IMR-90 (cell line): ENCODE measurements at regions not wholly inside any gene's neighbourhood (a gene's known extent, or its start where the extent isn't known, plus 50 kb on each side); places are given as distances from the start of the nearest gene placed in this dataset.

Source experiments
- CEBPB ChIP-seq: IDR thresholded peaks from 2 replicates; pipeline ENCODE4 v1.6.1; 2012; ENCODE audit warnings: low read depth, low read length, improper control_type of control experiment
- CTCF ChIP-seq: conservative IDR thresholded peaks from 2 replicates; pipeline ENCODE4 v1.5.1; 2012; ENCODE audit warnings: mild to moderate bottlenecking, low read depth, low read length, improper control_type of control experiment
- MAFK ChIP-seq: IDR thresholded peaks from 2 replicates; pipeline ENCODE4 v1.6.1; 2012; ENCODE audit warnings: low read depth, low read length, improper control_type of control experiment
- POLR2A ChIP-seq: IDR thresholded peaks from 2 replicates; pipeline ENCODE4 v1.6.1; 2012; ENCODE audit warnings: mild to moderate bottlenecking, low read depth, low read length

GRCh38 chr1:221998781-221999180 lies 256.9 kb upstream of the DUSP10 start:
- TF ChIP-seq POLR2A (no peak), CTCF (no peak), MAFK (no peak), CEBPB (no peak)
